Astrocyte (in vitro differentiated cells and primary cell): ENCODE measurements at regions not wholly inside any gene's neighbourhood (a gene's known extent, or its start where the extent isn't known, plus 50 kb on each side); places are given as distances from the start of the nearest gene placed in this dataset.

Experiments
- CTCF ChIP-seq: IDR thresholded peaks from 2 replicates; pipeline ENCODE4 v1.5.1; 2011; ENCODE audit warnings: low read depth, mild to moderate bottlenecking, inconsistent platforms, low read length, moderate library complexity; ENCODE audit not compliant: insufficient read depth
- EZH2 ChIP-seq: IDR thresholded peaks from 2 replicates; pipeline ENCODE4 v1.6.1; 2012; ENCODE audit warnings: mild to moderate bottlenecking, low read length, inconsistent platforms; ENCODE audit not compliant: insufficient read depth

GRCh38 chr11:21988477-21988876 is 204.4 kb upstream of the ANO5 start:
- TF ChIP-seq CTCF (no peak), EZH2 (no peak)
